ENCODE measurements at regions not wholly inside any gene's neighbourhood (a gene's known extent, or its start where the extent isn't known, plus 50 kb on each side); places are given as distances from the start of the nearest gene placed in this dataset.
"Not testable (repeated sequence)": the region's sequence is repeated elsewhere in the genome, so short reads cannot be mapped to it uniquely, and the experiment has no call there.

DNA sequence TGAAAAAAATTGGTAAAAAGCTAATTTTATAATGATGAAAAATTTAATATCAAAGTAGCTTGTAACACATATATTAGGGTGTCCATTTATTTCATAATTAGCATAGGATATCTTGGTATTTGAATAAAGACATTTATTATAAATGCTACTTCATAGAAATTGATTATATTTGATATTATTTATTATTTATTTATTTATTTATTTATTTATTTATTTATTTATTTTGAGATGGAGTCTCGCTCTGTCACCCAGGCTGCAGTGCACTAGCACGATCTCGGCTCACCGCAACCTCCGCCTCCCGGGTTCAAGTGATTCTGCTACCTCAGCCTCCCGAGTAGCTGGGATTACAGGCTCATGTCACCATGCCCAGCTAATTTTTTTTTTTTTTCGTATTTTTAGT, 365.0 kb downstream of the SLITRK5 start:
- not testable (repeated sequence) for H3K4me1 ChIP-seq (ENCODE audit: control insufficient read depth, insufficient read depth, low read length); H3K9ac ChIP-seq (ENCODE audit: low read depth, low read length); H3K36me3 ChIP-seq (ENCODE audit: control insufficient read depth, insufficient read depth, low read length); H3K9me3 ChIP-seq (ENCODE audit: control insufficient read depth, insufficient read depth, low read length); H3K4me3 ChIP-seq (ENCODE audit: low read depth, low read length); H3K27me3 ChIP-seq (ENCODE audit: control insufficient read depth, insufficient read depth, low read length)

DNA sequence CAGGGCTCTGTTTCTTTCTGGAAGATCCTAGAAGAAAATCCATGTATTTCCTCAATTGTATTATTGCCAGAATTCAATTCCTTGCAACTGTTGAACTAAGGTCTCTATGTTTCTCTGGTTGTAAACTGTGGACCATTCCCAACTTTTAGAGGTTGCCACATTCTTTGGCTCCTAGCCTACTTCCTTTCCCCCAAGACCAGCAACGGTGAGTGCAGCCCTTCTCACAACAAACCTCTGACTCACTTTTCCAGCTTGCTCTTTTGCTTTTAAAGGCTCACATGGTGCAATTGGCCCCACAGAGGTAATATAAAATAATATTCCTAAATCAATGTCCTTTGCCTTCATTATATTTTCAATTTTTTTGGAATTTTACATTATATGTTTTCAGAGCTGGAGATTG, 371.3 kb downstream of the SLITRK5 start:
- H3K9me3 ChIP-seq (ENCODE audit: control insufficient read depth, insufficient read depth, low read length): no peaks in the 10 kb centered on the region
- H3K4me3 ChIP-seq (ENCODE audit: low read depth, low read length): no peak overlapping the region
- H3K4me1 ChIP-seq (ENCODE audit: control insufficient read depth, insufficient read depth, low read length): no peaks in the 10 kb centered on the region
- no peak overlapping the region for H3K9ac ChIP-seq (ENCODE audit: low read depth, low read length)
- no peaks in the 10 kb centered on the region for H3K27me3 ChIP-seq (ENCODE audit: control insufficient read depth, insufficient read depth, low read length)
- H3K36me3 ChIP-seq (ENCODE audit: control insufficient read depth, insufficient read depth, low read length): no peaks in the 10 kb centered on the region

GRCh38 chr13:88051746-88052482, 380.7 kb downstream of the SLITRK5 start:
- Histone ChIP-seq H3K36me3 (ENCODE audit: control insufficient read depth, insufficient read depth, low read length) (no peaks in the 10 kb centered on the region), H3K9me3 (ENCODE audit: control insufficient read depth, insufficient read depth, low read length) (no peaks in the 10 kb centered on the region), H3K9ac (ENCODE audit: low read depth, low read length) (no peak overlapping the region), H3K27me3 (ENCODE audit: control insufficient read depth, insufficient read depth, low read length) (no peaks in the 10 kb centered on the region), H3K4me1 (ENCODE audit: control insufficient read depth, insufficient read depth, low read length) (no peaks in the 10 kb centered on the region), H3K4me3 (ENCODE audit: low read depth, low read length) (no peak overlapping the region)

GRCh38 chr13:88063741-88064140, 392.6 kb downstream of the SLITRK5 start:
- Histone ChIP-seq H3K36me3 (ENCODE audit: control insufficient read depth, insufficient read depth, low read length) (no peaks in the 10 kb centered on the region), H3K27me3 (ENCODE audit: control insufficient read depth, insufficient read depth, low read length) (no peaks in the 10 kb centered on the region), H3K9ac (ENCODE audit: low read depth, low read length) (no peak overlapping the region), H3K9me3 (ENCODE audit: control insufficient read depth, insufficient read depth, low read length) (no peaks in the 10 kb centered on the region), H3K4me1 (ENCODE audit: control insufficient read depth, insufficient read depth, low read length) (no peaks in the 10 kb centered on the region), H3K4me3 (ENCODE audit: low read depth, low read length) (no peak overlapping the region)

DNA sequence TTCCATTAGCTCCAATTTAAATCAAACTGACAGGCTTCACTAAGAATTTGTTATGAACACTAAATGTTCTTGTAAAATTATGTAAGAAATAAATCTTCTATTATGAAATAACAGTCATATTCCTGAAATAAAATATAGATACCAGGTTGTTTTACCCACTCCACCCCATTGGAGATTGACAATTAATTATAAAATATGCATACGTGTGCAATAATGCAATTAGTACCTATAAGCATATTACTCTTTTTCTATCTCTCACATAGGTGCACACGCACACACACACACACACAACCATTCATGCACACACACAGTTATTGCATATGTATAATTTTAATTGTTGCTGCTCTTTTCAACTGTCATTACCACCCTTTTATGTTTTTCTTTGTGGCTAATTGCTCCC, 395.7 kb downstream of the SLITRK5 start:
- H3K9me3 ChIP-seq (ENCODE audit: control insufficient read depth, insufficient read depth, low read length): no peaks in the 10 kb centered on the region
- H3K9ac ChIP-seq (ENCODE audit: low read depth, low read length): no peak overlapping the region

GRCh38 chr13:88068316-88068715, 397.1 kb downstream of the SLITRK5 start:
- Histone ChIP-seq H3K9me3 (ENCODE audit: control insufficient read depth, insufficient read depth, low read length) (no peaks in the 10 kb centered on the region), H3K9ac (ENCODE audit: low read depth, low read length) (no peak overlapping the region), H3K4me3 (ENCODE audit: low read depth, low read length) (no peak overlapping the region), H3K36me3 (ENCODE audit: control insufficient read depth, insufficient read depth, low read length) (no peaks in the 10 kb centered on the region), H3K4me1 (ENCODE audit: control insufficient read depth, insufficient read depth, low read length) (no peaks in the 10 kb centered on the region), H3K27me3 (ENCODE audit: control insufficient read depth, insufficient read depth, low read length) (no peaks in the 10 kb centered on the region)

More for the DNA sequence above, 395.7 kb downstream of the SLITRK5 start:
- Histone ChIP-seq H3K4me3 (ENCODE audit: low read depth, low read length) (no peak overlapping the region), H3K4me1 (ENCODE audit: control insufficient read depth, insufficient read depth, low read length) (no peaks in the 10 kb centered on the region), H3K36me3 (ENCODE audit: control insufficient read depth, insufficient read depth, low read length) (no peaks in the 10 kb centered on the region), H3K27me3 (ENCODE audit: control insufficient read depth, insufficient read depth, low read length) (no peaks in the 10 kb centered on the region)

- no peaks in the 10 kb centered on the region for H3K36me3 ChIP-seq (ENCODE audit: control insufficient read depth, insufficient read depth, low read length)
- no peaks in the 10 kb centered on the region for H3K4me1 ChIP-seq (ENCODE audit: control insufficient read depth, insufficient read depth, low read length)
- H3K27me3 ChIP-seq (ENCODE audit: control insufficient read depth, insufficient read depth, low read length): no peaks in the 10 kb centered on the region
- H3K9me3 ChIP-seq (ENCODE audit: control insufficient read depth, insufficient read depth, low read length): no peaks in the 10 kb centered on the region
- H3K4me3 ChIP-seq (ENCODE audit: low read depth, low read length): no peak overlapping the region
- H3K9ac ChIP-seq (ENCODE audit: low read depth, low read length): no peak overlapping the region
Observed at GRCh38 chr13:88068975-88069374, 397.8 kb downstream of the SLITRK5 start.

GRCh38 chr13:88071371-88071770, 400.2 kb downstream of the SLITRK5 start:
- H3K36me3 ChIP-seq (ENCODE audit: control insufficient read depth, insufficient read depth, low read length): no peaks in the 10 kb centered on the region
- no peak overlapping the region for H3K9ac ChIP-seq (ENCODE audit: low read depth, low read length)
- no peak overlapping the region for H3K4me3 ChIP-seq (ENCODE audit: low read depth, low read length)
- no peaks in the 10 kb centered on the region for H3K9me3 ChIP-seq (ENCODE audit: control insufficient read depth, insufficient read depth, low read length)
- H3K27me3 ChIP-seq (ENCODE audit: control insufficient read depth, insufficient read depth, low read length): no peaks in the 10 kb centered on the region
- H3K4me1 ChIP-seq (ENCODE audit: control insufficient read depth, insufficient read depth, low read length): no peaks in the 10 kb centered on the region

DNA sequence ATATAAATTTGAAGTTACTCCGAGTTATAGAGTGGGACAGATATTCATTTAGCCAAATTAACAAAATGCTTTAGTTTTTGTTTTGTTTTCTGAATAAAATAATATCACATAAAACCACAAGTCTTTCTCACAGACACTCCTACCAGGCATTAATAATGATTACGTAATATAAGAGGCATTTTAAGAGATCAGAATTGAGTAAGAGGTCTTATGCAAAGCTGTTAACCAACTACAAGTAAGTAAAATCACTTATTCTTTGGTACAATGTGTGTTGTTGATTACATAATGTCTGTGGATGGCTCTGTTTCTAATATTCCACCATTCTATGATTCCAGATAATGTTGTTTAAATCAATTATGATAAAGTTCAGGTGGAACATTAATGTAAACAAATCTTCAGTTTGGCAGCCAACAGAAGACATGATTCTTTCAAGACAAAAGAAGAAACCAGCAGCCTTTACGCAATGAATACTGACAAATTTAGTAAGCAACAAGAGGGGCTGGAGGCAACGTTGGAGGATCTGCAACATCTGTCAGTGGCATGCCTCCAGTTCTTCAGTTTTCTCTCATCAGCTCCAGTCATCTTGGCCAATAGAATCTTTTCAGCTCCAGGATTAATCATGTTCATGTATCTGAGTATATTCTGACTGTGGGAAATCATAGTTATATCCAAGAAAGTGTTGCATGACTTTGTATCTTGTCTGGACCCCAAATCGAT, 403.8 kb downstream of the SLITRK5 start:
- H3K36me3 ChIP-seq (ENCODE audit: control insufficient read depth, insufficient read depth, low read length): no peaks in the 10 kb centered on the region
- H3K9ac ChIP-seq (ENCODE audit: low read depth, low read length): no peak overlapping the region
- H3K9me3 ChIP-seq (ENCODE audit: control insufficient read depth, insufficient read depth, low read length): no peaks in the 10 kb centered on the region
- H3K4me1 ChIP-seq (ENCODE audit: control insufficient read depth, insufficient read depth, low read length): no peaks in the 10 kb centered on the region
- H3K4me3 ChIP-seq (ENCODE audit: low read depth, low read length): no peak overlapping the region
- H3K27me3 ChIP-seq (ENCODE audit: control insufficient read depth, insufficient read depth, low read length): no peaks in the 10 kb centered on the region

- Histone ChIP-seq H3K9me3 (ENCODE audit: control insufficient read depth, insufficient read depth, low read length) (no peaks in the 10 kb centered on the region), H3K4me3 (ENCODE audit: low read depth, low read length) (no peak overlapping the region), H3K36me3 (ENCODE audit: control insufficient read depth, insufficient read depth, low read length) (no peaks in the 10 kb centered on the region), H3K9ac (ENCODE audit: low read depth, low read length) (no peak overlapping the region), H3K27me3 (ENCODE audit: control insufficient read depth, insufficient read depth, low read length) (no peaks in the 10 kb centered on the region), H3K4me1 (ENCODE audit: control insufficient read depth, insufficient read depth, low read length) (no peaks in the 10 kb centered on the region)
Observed at GRCh38 chr13:88085036-88085435, 413.9 kb downstream of the SLITRK5 start.

GRCh38 chr13:88086577-88086976, 415.4 kb downstream of the SLITRK5 start:
- H3K4me3 ChIP-seq (ENCODE audit: low read depth, low read length): no peak overlapping the region
- no peak overlapping the region for H3K9ac ChIP-seq (ENCODE audit: low read depth, low read length)
- no peaks in the 10 kb centered on the region for H3K9me3 ChIP-seq (ENCODE audit: control insufficient read depth, insufficient read depth, low read length)

DNA sequence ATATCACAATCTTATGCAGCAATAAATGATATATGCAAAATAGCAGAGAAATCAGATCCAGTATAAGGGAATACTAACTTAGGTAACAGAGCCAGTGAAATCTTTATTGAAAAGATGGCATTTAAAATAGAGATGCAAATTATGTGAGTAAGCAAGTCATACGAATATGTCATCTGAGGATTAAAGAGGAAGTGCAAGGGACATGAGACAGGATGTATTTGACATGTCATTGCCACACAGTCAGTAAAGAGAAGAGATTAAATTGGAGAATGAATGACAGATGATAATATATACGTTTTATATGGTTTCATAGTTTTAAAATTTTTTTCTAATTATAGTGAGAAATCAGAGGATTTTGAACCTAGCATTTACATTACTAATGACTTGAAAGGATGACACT, 426.4 kb downstream of the SLITRK5 start:
- Histone ChIP-seq H3K36me3 (ENCODE audit: control insufficient read depth, insufficient read depth, low read length) (no peaks in the 10 kb centered on the region), H3K9me3 (ENCODE audit: control insufficient read depth, insufficient read depth, low read length) (no peaks in the 10 kb centered on the region), H3K4me3 (ENCODE audit: low read depth, low read length) (no peak overlapping the region), H3K27me3 (ENCODE audit: control insufficient read depth, insufficient read depth, low read length) (no peaks in the 10 kb centered on the region), H3K9ac (ENCODE audit: low read depth, low read length) (no peak overlapping the region), H3K4me1 (ENCODE audit: control insufficient read depth, insufficient read depth, low read length) (no peaks in the 10 kb centered on the region)

More at GRCh38 chr13:88086577-88086976, 415.4 kb downstream of the SLITRK5 start:
- Histone ChIP-seq H3K27me3 (ENCODE audit: control insufficient read depth, insufficient read depth, low read length) (no peaks in the 10 kb centered on the region), H3K36me3 (ENCODE audit: control insufficient read depth, insufficient read depth, low read length) (no peaks in the 10 kb centered on the region), H3K4me1 (ENCODE audit: control insufficient read depth, insufficient read depth, low read length) (no peaks in the 10 kb centered on the region)
